GM18507 (cell line): ENCODE measurements at regions not wholly inside any gene's neighbourhood (a gene's known extent, or its start where the extent isn't known, plus 50 kb on each side); places are given as distances from the start of the nearest gene placed in this dataset.

Experiments used
- DNase-seq: peaks from one replicate; pipeline ENCODE4 v3.0.0; 2011; ENCODE audit warnings: low read depth; ENCODE audit not compliant: insufficient read length; ENCODE audit errors: extremely low spot score
- FAIRE-seq: peaks from 2 replicates; lab custom pipeline; 2011; peaks lifted over from hg19 to GRCh38; lab: Jason Lieb, UNC

- no peak for FAIRE-seq
- DNase-seq = no peak
Observed at GRCh38 chr2:60046529-60046928, 506.9 kb downstream of the BCL11A start.

- FAIRE-seq (no peak), DNase-seq (no peak)
Observed at GRCh38 chr2:60045456-60045855, 508.0 kb downstream of the BCL11A start.

GRCh38 chr2:60044484-60044883 lies 509.0 kb downstream of the BCL11A start:
- DNase-seq = no peak
- no peak for FAIRE-seq

GRCh38 chr2:60042023-60042422 lies 511.4 kb downstream of the BCL11A start:
- FAIRE-seq (no peak), DNase-seq (no peak)

GRCh38 chr2:60033325-60033724 lies 520.1 kb downstream of the BCL11A start:
- DNase-seq (no peak), FAIRE-seq (no peak)

- no peak for DNase-seq
- no peak for FAIRE-seq
Observed at GRCh38 chr2:60029566-60029883, 523.9 kb downstream of the BCL11A start.

GRCh38 chr2:60028849-60029565 lies 524.4 kb downstream of the BCL11A start:
- DNase-seq (no peak), FAIRE-seq (no peak)

GRCh38 chr2:60025496-60025895 lies 528.0 kb downstream of the BCL11A start:
- DNase-seq (no peak), FAIRE-seq (no peak)

- no peak for DNase-seq
- FAIRE-seq = no peak
Observed at GRCh38 chr2:60023256-60023985, 530.0 kb downstream of the BCL11A start.

GRCh38 chr2:60007671-60008070 lies 545.8 kb downstream of the BCL11A start:
- DNase-seq (no peak), FAIRE-seq (no peak)

- FAIRE-seq (no peak), DNase-seq (no peak)
Observed at GRCh38 chr2:60003076-60003475, 550.4 kb downstream of the BCL11A start.

- DNase-seq (no peak), FAIRE-seq (no peak)
Observed at GRCh38 chr2:60002183-60002867, 551.1 kb downstream of the BCL11A start.

- FAIRE-seq (no peak), DNase-seq (no peak)
Observed at GRCh38 chr2:60000686-60001085, 552.8 kb downstream of the BCL11A start.

GRCh38 chr2:59998324-59998723 lies 555.1 kb downstream of the BCL11A start:
- DNase-seq (no peak), FAIRE-seq (no peak)

GRCh38 chr2:59997371-59997770 lies 556.1 kb downstream of the BCL11A start:
- FAIRE-seq (no peak), DNase-seq (no peak)

GRCh38 chr2:59996855-59997254 lies 556.6 kb downstream of the BCL11A start:
- FAIRE-seq (no peak), DNase-seq (no peak)

GRCh38 chr2:59993726-59994125 lies 559.7 kb downstream of the BCL11A start:
- DNase-seq (no peak), FAIRE-seq (no peak)

- DNase-seq (no peak), FAIRE-seq (no peak)
Observed at GRCh38 chr2:59988341-59988740, 565.1 kb downstream of the BCL11A start.

GRCh38 chr2:59986511-59986910 lies 566.9 kb downstream of the BCL11A start:
- FAIRE-seq (no peak), DNase-seq (no peak)

GRCh38 chr2:59985923-59986322 lies 567.5 kb downstream of the BCL11A start:
- no peak for FAIRE-seq
- DNase-seq = no peak
